HG03196 (cell line): ENCODE measurements at regions not wholly inside any gene's neighbourhood (a gene's known extent, or its start where the extent isn't known, plus 50 kb on each side); places are given as distances from the start of the nearest gene placed in this dataset.

Source experiments
- ATAC-seq: cut with Tn5 transposase; IDR thresholded peaks from one replicate; pipeline ENCODE4 v1.9.1; 2021; ENCODE audit not compliant: unreplicated experiment

- no peak for ATAC-seq
These were observed 56.0 kb upstream of the CTTNBP2 start for GRCh38 chr7:117929237-117929636.

GRCh38 chr7:117931314-117931713, 58.1 kb upstream of the CTTNBP2 start:
- no peak for ATAC-seq

GRCh38 chr7:117937049-117937752, 64.0 kb upstream of the CTTNBP2 start:
- ATAC-seq: no peak

- ATAC-seq: no peak
These were observed 64.7 kb upstream of the CTTNBP2 start for GRCh38 chr7:117937753-117938483.

- no peak for ATAC-seq
These were observed 68.0 kb upstream of the CTTNBP2 start for GRCh38 chr7:117941138-117941810.

GRCh38 chr7:117942780-117943179, 69.5 kb upstream of the CTTNBP2 start:
- no peak for ATAC-seq

GRCh38 chr7:117944886-117945285, 71.6 kb upstream of the CTTNBP2 start:
- no peak for ATAC-seq

GRCh38 chr7:117946151-117946633, 73.0 kb upstream of the CTTNBP2 start:
- no peak for ATAC-seq

- ATAC-seq: no peak
These were observed 76.0 kb upstream of the CTTNBP2 start for GRCh38 chr7:117949232-117949631.

GRCh38 chr7:117950601-117951260, 77.5 kb upstream of the CTTNBP2 start:
- ATAC-seq: no peak

GRCh38 chr7:117951285-117951684, 78.0 kb upstream of the CTTNBP2 start:
- no peak for ATAC-seq

- no peak for ATAC-seq
These were observed 78.5 kb upstream of the CTTNBP2 start for GRCh38 chr7:117951691-117952280.

GRCh38 chr7:117955046-117955445, 81.8 kb upstream of the CTTNBP2 start:
- ATAC-seq: no peak

GRCh38 chr7:117960351-117960750, 87.1 kb upstream of the CTTNBP2 start:
- no peak for ATAC-seq

GRCh38 chr7:117961235-117961634, 88.0 kb upstream of the CTTNBP2 start:
- ATAC-seq: no peak

- ATAC-seq: no peak
These were observed 89.2 kb upstream of the CTTNBP2 start for GRCh38 chr7:117962366-117962994.

- ATAC-seq: no peak
These were observed 90.3 kb upstream of the CTTNBP2 start for GRCh38 chr7:117963264-117964197.

GRCh38 chr7:117970801-117971200, 97.6 kb upstream of the CTTNBP2 start:
- ATAC-seq: no peak

- no peak for ATAC-seq
These were observed 98.5 kb upstream of the CTTNBP2 start for GRCh38 chr7:117971556-117972244.
